ENCODE measurements at regions not wholly inside any gene's neighbourhood (a gene's known extent, or its start where the extent isn't known, plus 50 kb on each side); places are given as distances from the start of the nearest gene placed in this dataset.
"Not testable (repeated sequence)": the region's sequence is repeated elsewhere in the genome, so short reads cannot be mapped to it uniquely, and the experiment has no call there.

DNA sequence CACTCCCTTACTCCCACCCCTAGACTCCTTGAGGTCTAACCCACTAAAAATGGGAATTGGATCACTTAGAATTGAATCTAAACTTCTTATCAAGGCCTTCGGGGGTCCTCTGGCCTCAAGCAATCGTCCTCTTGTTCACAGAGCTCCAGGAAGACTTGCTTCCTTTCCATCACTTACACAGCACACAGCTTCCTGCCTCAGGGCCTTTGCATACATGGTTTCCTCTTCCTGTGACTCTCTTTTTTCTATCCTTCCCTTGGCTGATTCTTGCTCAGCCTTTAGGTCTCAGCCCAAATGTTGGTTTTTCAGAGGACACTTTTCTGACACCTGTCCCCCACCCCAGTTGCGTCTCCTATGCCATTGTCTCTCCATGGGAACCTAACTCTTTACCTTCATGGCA, 50.0 kb upstream of the ALDH1B1 start:
- no peak for DNase-seq (ENCODE audit: low spot score)

DNA sequence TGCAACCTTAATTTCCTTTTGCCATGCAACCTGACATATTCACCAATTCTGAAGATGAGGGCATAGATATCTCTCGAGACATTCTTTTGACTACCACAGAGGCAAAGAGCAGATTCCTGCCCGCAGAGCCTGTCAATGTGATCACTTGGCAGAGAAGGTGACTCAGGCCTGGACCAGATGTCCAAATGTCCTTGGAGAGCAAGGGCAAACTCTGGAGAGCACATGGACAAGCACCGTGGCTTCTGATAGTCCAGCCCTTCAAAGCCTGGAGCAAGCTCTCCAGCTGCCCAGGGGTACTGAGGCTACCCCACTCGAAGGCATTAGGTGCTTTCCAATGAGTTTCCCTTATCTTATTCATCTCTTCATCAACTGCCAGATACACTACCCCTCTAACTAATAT, 50.4 kb upstream of the ALDH1B1 start:
- DNase-seq (ENCODE audit: low spot score) = no peak

DNA sequence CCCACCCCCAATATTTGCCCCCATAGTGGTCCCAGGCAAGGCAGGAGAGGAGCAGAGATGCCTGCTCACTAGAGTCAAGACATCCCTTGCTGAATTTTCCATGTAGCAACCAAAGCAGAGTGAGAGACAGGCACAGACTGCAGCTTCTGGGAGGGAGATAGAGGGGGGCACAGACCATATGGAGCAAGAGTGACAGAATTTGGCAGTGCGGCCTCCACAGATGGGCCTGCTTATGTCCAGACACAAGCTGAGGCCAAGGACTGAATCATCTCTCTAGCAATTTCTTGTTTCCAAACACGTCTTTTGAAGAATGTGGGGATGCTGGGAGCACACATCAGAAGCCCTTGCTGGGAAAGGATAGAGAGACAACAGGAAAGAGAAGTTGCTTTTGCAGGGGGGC, 53.0 kb upstream of the ALDH1B1 start:
- DNase-seq (ENCODE audit: low spot score) = no peak

DNA sequence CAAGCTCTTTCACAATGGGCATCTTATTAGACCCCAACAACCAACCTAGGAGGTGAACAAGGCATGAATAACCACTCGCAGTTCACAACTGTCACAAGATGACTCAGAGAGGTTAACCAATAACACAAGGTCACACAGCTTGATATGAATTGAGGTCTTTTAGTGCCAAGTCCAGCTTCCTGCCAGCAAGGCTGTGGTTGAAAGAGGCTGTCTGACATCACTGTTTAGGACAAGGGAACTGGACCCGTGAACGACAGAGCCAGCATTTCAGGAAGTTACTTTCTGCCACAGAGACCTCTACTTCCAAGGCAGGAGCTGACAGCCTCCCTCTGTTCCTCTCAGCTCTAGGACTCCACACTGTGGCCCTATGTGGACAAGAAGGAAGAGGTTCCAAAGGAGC, 53.4 kb upstream of the ALDH1B1 start:
- DNase-seq (ENCODE audit: low spot score) = no peak

DNA sequence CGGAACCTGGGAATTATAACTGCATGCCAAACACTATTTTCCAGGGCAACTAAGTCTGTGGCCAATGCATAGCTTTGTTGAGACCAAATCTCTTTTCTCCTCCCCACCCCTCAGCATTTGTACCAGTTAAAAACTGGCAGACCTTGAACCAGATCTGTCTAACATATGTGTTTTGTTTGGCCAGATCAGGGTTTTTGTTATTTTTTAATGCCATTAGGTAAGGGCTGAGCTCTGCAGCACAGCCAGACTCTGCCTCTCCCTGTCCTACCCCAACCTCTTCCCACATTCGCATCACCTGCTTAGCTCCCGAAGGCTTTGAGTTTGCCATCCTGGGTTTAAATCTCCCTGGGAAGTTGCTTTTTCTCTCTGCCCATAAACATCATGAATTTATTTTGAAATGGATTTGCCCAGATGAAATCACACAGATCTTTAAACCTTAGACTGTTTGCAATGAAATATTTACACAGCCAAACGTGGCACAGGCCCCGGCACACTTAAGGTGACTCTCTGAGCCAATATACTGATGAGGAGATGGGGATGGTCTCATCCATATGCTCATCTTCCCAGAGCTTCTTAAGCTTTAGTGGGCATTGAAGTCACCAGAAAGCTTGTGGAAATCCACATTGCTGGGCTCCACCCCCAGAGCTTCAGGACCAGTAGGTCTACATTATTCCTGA, 54.0 kb upstream of the ALDH1B1 start:
- no peak for DNase-seq (ENCODE audit: low spot score)

DNA sequence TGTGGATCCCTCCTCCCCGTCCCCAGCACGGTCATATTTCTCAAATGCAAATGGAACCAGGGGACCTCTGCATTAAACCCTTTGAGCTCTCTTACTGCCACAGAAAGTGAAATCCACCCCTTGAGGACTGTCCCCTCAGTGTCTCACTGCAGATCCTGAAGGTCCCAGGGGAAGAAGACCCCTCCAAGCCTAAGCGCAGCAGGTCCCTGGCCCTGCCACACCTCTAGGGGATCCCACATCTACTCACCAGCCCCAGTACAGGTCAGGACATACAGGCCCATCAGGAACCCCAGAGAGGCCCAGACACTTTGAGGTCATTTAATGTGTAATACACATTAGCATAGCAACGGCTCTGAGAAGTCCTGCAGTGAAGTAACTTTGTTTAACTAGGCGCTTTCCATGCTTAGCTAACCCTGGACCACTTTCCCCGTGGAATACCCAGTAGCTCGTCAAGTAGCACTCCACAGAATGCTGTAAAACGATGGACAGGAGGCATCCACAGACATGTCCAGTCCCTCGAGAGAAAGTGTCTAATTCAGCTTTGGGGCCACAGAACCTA, 54.7 kb upstream of the ALDH1B1 start:
- DNase-seq (ENCODE audit: low spot score) = no peak

DNA sequence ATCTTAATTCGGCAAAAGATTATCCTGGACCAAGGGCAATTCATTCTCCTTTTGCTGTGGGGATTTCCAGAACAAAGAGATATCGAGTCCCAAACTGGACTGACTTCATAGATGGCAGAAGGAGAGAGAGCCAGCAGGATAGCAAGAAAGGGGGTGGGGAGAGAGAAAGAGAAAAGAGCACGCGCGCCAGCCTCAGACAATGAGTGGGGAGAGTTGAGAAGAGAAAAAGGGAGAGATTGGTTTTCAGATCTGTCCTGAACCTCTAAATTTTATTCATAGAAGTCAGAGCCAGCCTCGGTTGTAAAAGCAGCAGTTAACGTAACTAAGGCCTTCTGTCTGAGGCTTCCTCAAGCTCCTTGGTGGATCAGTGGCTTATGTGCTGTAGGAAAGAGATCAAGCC, 55.3 kb upstream of the ALDH1B1 start:
- no peak for DNase-seq (ENCODE audit: low spot score)

DNA sequence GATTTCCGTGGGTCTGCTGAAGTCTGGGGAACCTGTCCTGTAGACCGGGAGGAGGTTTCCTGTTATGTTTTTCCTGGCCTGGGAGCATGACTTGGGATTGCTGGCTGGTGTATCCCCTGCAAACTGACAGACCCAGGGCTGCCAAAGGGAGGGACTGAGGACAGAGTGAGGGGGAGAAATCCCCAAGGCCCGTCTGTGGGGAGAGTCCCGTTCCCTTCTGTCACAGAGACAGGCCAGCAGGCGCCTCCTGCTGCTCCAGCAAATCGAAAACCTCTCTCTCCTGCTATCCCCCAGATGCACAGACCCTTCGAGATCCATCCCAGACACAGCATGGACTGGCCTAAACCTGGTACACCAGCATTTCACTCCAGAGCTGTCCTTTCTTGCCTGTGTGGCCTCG, 56.2 kb upstream of the ALDH1B1 start:
- DNase-seq (ENCODE audit: low spot score) = no peak

DNA sequence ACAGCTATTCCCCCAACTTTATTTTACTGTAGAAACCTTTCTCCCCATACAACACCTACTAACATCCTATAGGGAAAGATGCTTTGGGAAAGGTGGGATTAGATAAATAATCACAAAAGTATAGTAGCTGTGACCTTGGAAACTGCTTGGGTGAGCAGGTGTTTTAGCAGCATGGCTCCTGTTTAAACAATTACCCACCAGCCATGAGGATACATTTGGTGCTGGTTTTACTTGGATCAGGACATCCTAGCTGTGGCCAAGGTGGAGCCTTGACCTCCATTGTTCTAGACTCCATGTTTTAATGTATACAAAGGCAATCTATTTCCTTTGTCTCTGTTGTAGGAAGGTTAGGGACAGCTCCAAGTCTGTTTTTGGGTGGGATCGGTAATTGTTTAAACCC, 56.8 kb upstream of the ALDH1B1 start:
- DNase-seq (ENCODE audit: low spot score) = no peak

DNA sequence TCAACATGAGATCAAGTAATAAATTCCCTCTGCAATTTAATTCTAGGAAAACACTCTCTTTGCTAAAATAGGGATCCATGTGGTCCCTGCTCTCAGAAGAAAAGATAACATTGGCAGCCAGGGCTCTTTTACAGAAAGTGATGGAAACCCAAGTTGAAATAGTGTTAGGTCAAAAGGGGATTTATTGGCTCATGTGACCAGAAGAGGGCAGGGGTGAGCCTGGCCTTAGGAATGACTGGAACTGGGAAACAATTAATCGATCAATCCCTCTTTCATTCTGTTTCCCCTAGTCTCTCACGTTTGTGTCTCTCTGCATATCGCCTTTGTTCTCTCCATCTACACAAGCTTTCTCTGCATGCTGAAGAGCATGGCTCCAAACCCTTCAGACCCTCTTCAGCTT, 58.3 kb upstream of the ALDH1B1 start:
- DNase-seq (ENCODE audit: low spot score) = no peak

DNA sequence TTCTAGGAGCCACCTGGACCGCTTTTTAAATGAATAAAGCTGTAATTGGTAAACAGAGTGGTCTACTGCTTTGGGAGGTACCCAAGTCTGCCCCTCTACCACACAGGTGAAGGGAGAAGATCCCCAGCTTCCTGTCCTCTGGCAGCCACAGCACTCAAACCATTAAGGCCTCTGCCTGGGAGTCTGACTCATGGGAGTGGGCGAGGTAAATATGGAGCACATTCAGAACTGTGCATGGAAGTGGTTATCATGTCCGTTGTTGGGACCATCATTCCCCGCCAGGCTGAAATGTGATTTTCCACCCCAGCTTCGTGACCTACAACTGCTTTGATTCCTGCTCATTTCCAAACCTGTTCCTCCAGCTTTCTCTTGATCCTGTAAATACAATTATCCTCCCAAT, 59.5 kb upstream of the ALDH1B1 start:
- DNase-seq (ENCODE audit: low spot score) = no peak

DNA sequence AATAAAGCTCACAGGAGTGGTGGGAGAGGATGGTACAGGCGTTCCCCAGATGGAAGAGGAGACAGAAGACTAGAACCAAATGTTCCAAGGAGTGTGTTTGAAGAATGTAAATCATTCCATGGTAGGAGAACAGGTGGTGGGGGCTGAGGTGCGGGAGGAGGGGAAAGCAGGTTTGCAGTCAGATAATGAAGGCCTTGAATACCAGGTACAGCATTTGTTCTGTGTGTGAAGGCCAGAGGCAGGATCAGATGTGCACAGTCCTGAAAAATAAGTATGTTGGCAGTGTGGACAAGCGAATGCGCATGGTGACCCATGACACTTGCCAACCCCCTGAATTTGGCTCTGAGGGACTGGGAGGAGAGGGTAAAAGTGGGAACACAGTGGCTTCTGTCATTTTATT, 59.9 kb upstream of the ALDH1B1 start:
- no peak for DNase-seq (ENCODE audit: low spot score)

DNA sequence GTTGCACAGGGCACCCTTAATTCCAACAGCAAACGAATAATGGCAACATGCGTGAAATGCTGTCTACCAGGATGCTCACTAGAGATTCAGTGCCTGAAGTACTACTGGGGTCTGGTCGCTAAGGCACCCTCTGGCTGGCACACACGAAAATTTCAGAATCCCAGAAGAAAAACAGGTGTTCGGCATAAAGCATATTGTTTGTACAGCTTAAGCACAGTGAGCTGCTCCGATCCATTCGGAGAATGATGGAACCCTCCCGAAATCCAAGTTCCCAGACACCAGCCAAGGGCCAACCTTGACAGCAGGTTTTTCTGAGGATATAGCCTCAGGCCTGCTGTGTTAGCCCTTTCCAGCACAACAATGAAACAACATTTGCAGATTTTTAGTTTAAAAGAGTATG, 61.4 kb upstream of the ALDH1B1 start:
- DNase-seq (ENCODE audit: low spot score) = no peak

DNA sequence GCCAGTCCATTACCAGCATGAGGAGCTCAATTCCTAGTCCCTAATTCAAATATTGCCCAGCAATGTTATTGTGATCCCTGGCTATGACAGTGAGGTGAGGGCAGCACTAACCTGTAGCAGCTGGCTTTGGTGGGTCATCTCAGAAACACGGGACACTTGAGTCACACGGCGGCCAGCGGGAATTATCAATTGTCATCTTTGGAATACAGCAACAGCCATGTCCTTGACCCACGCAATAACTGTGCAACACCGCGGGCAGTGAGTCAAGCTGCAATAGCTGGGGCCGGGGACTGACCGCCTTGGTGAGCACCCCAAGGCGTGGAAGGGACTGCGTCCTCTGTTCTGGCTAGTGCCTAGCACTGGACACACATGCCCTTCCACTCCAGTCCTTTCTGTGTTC, 62.5 kb upstream of the ALDH1B1 start:
- DNase-seq (ENCODE audit: low spot score) = no peak

DNA sequence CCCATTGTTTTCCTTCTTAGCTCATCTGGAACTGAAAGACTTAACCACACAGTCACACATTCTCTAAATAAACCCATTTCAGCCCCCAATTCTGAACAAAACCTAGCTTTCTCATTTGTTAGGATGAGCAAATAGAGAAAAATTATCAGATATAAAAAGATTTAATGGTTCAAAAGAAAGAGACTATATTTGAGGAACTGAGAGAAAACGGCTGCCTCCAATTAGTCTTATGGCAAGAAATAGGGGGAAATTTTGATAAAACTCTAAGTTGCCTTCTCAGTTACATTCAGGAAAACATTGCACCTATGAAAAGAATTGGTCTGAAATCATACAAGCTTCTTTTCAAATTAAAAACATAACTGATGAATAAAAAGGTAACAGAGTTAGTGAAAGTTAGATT, 63.7 kb upstream of the ALDH1B1 start:
- DNase-seq (ENCODE audit: low spot score) = no peak

DNA sequence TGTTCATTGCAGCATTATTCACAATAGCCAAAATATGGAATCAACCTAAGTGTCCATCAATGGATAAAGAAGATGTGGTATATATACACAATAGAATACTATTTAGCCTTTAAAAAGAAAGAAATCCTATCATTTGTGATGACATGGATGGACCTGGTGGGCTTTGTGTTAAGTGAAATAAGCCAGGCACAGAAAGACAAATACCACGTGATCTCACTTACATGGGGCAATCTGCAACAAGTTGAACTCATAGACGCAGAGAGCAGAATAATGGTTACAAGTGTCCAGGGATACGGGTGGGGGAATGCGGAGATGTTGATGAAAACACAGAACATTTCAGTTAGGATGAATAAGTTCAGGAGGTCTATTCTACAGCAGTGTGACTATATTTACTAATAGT, 66.4 kb upstream of the ALDH1B1 start:
- no peak for DNase-seq (ENCODE audit: low spot score)

DNA sequence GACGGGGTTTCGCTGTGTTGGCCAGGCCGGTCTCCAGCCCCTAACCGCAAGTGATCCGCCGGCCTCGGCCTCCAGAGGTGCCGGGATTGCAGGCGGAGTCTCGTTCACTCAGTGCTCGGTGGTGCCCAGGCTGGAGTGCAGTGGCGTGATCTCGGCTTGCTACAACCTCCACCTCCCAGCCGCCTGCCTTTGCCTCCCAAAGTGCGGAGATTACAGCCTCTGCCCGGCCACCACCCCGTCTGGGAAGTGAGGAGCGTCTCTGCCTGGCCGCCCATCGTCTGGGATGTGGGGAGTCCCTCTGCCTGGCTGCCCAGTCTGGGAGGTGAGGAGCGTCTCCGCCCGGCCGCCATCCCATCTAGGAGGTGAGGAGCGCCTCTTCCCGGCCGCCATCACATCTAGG, 68.3 kb upstream of the ALDH1B1 start:
- DNase-seq (ENCODE audit: low spot score) = not testable (repeated sequence)

DNA sequence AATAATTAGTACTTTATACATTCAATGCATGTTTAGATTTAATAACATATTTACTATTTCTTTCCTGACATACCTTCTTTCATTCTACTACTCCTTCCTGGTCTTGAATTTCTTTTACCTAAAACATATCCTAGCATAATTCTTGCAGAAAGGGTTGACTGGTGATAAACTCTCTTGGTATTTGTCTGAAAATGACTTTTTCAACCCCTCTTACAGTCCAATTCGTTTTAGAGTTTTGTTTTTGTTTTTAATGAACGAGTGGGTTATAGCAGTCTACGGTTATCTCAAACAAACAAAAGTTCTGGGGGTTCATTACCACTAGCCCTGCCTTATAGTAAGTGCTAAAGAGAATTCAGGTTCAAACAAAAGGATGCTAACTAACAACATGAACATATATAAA, 69.6 kb upstream of the ALDH1B1 start:
- DNase-seq (ENCODE audit: low spot score) = no peak

DNA sequence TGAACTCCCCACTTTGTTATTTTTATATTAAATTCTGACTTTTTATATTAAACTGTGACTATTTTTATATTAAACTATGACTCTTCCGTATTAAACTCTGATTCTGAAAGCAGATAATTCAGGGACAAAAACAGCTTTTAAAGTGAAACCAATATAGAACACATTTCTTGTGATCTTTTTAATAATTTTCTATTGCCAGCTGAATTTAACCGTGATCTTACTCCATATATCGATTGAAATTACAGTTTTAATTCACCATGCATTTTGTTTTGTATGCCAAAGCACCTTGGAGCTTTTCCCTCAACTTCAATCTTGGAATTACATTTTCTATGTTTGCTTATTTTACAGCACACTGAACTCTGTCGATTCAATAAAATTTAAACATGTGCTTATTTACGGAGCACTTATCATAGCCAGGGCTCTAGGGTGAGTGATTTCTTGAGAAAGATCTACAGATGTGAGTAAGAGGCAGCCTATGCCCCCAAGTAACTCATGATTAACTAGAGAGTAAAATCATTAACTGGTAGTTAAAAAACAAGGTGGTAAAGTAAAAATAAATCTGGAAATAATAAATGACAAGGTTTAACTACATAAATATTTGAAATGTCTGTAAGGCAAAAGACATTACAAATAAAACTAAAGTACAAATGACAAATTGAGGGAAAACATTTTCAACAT, 72.9 kb upstream of the ALDH1B1 start:
- DNase-seq (ENCODE audit: low spot score) = no peak

DNA sequence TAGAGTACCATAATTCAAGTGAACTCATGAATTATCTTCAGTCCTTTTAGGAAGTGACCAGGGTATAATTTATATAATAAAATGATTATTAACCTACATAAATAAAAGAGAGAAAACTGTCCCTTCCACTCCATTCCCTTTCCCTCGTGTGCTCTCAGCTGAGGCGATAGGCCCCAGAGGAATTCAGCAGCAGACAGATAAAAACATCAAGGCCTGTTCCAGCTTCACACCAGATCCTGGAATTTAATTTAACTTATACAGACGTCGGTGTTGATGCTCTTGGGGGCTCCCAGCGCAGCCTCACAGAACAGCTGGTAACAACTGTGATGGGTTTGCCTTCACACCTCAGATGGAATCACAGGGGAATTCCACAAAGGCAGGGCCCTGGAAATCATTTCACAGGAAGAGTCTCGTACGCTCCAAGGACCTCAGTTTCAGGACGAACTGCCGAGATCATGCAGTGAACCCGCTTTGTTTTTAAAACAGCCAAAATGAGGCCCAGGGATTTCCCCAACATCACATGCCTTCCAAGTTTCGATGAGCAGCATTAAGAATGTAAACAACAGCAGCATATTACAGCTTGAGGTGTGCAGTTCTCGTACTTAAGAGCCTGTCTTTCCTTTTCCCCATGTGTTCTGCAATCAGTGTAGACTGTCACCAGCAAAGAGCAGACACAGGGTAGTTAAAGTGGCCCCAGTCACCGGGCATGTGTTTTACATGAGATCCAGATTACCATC, 73.6 kb upstream of the ALDH1B1 start:
- no peak for DNase-seq (ENCODE audit: low spot score)

DNA sequence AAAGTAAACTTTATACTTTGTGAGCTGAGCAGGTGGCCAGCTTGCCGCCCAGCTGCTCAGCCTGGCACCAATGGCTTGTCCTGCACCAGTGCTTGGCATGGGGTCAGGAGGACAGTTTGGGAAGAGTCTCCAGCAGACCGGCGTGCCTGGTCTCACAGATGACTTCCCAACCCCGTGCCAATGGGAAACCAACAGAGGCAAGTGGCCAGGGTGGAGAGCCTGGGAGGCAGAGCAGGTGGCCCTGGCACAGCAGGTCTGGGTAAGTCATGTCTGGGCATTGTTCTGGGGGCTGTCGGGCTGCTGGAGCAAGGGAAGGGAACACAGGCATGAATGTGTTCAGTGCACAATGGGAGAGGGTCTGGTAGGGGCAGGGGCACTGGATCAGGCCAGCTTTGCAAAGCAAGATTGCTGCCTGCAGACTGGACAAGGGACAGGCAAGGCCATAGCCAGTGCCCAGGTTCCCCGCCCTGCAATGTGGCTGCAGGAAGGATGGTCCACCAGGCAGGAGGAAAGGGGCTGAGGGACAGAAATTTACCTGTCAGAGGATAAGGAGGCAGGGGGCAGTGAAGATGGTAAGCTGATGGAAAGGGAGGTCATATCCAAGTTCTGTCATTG, 76.2 kb upstream of the ALDH1B1 start:
- no peak for DNase-seq (ENCODE audit: low spot score)

DNA sequence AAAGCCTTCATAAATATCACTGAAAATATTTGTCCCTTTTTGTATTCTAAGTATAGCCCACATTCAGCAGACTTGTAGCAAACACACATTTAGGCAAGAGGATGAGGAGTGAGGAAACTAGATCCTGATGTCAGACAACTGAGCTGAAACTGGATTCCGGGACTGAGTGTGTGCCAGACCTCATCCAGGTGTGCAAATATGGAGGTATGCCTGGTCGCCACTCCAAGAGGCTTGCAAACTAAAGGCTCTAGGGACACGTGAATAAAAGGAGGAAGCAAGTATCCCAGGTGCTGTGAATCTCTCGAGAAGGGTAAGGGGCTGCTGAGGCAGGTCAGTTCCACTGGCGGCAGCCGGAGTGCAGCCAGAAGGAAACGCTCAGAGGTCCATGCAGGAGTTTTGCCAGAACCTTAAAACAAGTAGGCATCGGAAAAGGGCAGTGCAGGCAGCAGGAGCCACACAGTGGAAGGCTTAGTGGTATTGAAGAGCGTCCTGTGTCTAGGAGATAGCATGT, 77.4 kb upstream of the ALDH1B1 start:
- DNase-seq (ENCODE audit: low spot score) = no peak

DNA sequence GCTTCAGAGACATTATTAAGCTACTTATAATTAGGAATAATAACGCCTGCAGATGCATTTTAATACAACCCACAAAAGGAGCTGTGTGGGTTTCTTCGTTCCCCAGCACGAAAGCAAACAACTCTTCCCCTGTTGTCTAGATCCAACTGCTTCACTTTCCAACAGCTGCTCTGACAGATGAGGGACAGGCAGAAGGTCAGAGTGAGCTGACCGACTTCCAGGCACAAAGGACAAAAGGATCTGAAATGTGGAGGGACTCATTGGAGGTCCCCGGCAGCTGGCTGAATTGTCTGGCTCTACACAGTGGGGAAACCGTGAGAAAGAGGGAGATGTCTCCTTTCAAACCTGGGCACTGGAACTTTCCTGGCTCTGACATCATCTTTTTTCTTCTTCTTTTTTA, 79.1 kb upstream of the ALDH1B1 start:
- DNase-seq (ENCODE audit: low spot score) = no peak

All from COLO829 (cell line).